Peyer's patch (tissue), 4 donors: ENCODE measurements at regions not wholly inside any gene's neighbourhood (a gene's known extent, or its start where the extent isn't known, plus 50 kb on each side); places are given as distances from the start of the nearest gene placed in this dataset.

Experiments used
- DNase-seq, 3 donors: peaks; one replicate each; pipeline ENCODE4 v3.0.0-alpha.2; 2017 to 2019
- H3K27ac ChIP-seq, 4 donors: fragments of 200-600 bp; sonication (generic); one replicate each; pipeline ENCODE4 v1.5.1; 2016 to 2019
- H3K27me3 ChIP-seq, 2 donors: fragments of 200-600 bp; sonication (generic); one replicate each; pipeline ENCODE4 v1.5.1; 2019
- H3K36me3 ChIP-seq, 3 donors: fragments of 200-600 bp; sonication (generic); one replicate each; pipeline ENCODE4 v1.5.1; 2016 to 2019
- H3K4me1 ChIP-seq, 4 donors: fragments of 200-600 bp; sonication (generic); one replicate each; pipeline ENCODE4 v1.5.1; 2016 to 2019
- H3K4me3 ChIP-seq, 4 donors: fragments of 200-600 bp; sonication (generic); 1 replicate in 3 of 4; 2 replicates in 1 of 4; pipeline ENCODE4 v1.5.1; 2016 to 2019; ENCODE audit warnings: mild to moderate bottlenecking in 1 of 4
- H3K9me3 ChIP-seq, 4 donors: fragments of 200-600 bp; sonication (generic); one replicate each; pipeline ENCODE4 v1.5.1; 2016 to 2019; ENCODE audit warnings: mild to moderate bottlenecking in 1 of 4
- CTCF ChIP-seq, 6 experiments: fragments of 450-650 bp in 4 of 6; fragments of 200-600 bp in 2 of 6; sonication (generic) in 1 of 6; IDR thresholded peaks; one replicate each; pipeline ENCODE4 v1.5.1; 2017 to 2019; ENCODE audit warnings: antibody characterized with exemption in 6 of 6, mild to moderate bottlenecking in 3 of 6, moderate library complexity in 1 of 6
- POLR2A ChIP-seq, 2 donors: fragments of 450-650 bp; IDR thresholded peaks; one replicate each; pipeline ENCODE4 v1.5.1; 2017; ENCODE audit warnings: antibody characterized with exemption in 2 of 2, mild to moderate bottlenecking in 2 of 2, moderate library complexity in 2 of 2

- no peaks in the 10 kb centered on the region for H3K4me1 ChIP-seq
- no peaks in the 10 kb centered on the region for H3K9me3 ChIP-seq
- no peak overlapping the region for H3K4me3 ChIP-seq
- no peaks in the 10 kb centered on the region for H3K27me3 ChIP-seq
- no peak overlapping the region for H3K27ac ChIP-seq
- TF ChIP-seq POLR2A (IDR thresholded peaks at IDR 0.05) (no peak), CTCF (IDR thresholded peaks at IDR 0.05) (no peak)
- DNase-seq: no peak
- no peaks in the 10 kb centered on the region for H3K36me3 ChIP-seq
Observed at GRCh38 chr10:78830062-78830975, 238.4 kb upstream of the ZMIZ1 start.

GRCh38 chr10:78830976-78831375 is 237.8 kb upstream of the ZMIZ1 start:
- Histone ChIP-seq H3K27ac (no peak overlapping the region), H3K4me1 (no peaks in the 10 kb centered on the region), H3K9me3 (no peaks in the 10 kb centered on the region), H3K4me3 (no peak overlapping the region), H3K36me3 (no peaks in the 10 kb centered on the region), H3K27me3 (no peaks in the 10 kb centered on the region)
- TF ChIP-seq POLR2A (IDR thresholded peaks at IDR 0.05) (no peak), CTCF (IDR thresholded peaks at IDR 0.05) (no peak)
- no peak for DNase-seq

- H3K27me3 ChIP-seq: no peaks in the 10 kb centered on the region
- no peak for DNase-seq
- TF ChIP-seq CTCF (IDR thresholded peaks at IDR 0.05) (no peak), POLR2A (IDR thresholded peaks at IDR 0.05) (no peak)
- H3K9me3 ChIP-seq: no peaks in the 10 kb centered on the region
- H3K36me3 ChIP-seq: no peaks in the 10 kb centered on the region
- H3K27ac ChIP-seq: no peak overlapping the region
- H3K4me3 ChIP-seq: no peak overlapping the region
- no peaks in the 10 kb centered on the region for H3K4me1 ChIP-seq
Observed at GRCh38 chr10:78831461-78831860, 237.3 kb upstream of the ZMIZ1 start.

- Histone ChIP-seq H3K4me3 (no peak overlapping the region), H3K9me3 (no peaks in the 10 kb centered on the region), H3K27me3 (no peaks in the 10 kb centered on the region), H3K36me3 (no peaks in the 10 kb centered on the region), H3K27ac (no peak overlapping the region), H3K4me1 (no peaks in the 10 kb centered on the region)
- no peak for DNase-seq
- no peak for TF ChIP-seq POLR2A (IDR thresholded peaks at IDR 0.05)
- TF ChIP-seq CTCF (IDR thresholded peaks at IDR 0.05): no peak
Observed at GRCh38 chr10:78832281-78832680, 236.5 kb upstream of the ZMIZ1 start.

- TF ChIP-seq POLR2A (IDR thresholded peaks at IDR 0.05) (no peak), CTCF (IDR thresholded peaks at IDR 0.05) (no peak)
- no peaks in the 10 kb centered on the region for H3K27me3 ChIP-seq
- H3K27ac ChIP-seq: no peak overlapping the region
- no peak for DNase-seq
- H3K9me3 ChIP-seq: no peaks in the 10 kb centered on the region
- H3K4me1 ChIP-seq: no peaks in the 10 kb centered on the region
- H3K36me3 ChIP-seq: no peaks in the 10 kb centered on the region
- H3K4me3 ChIP-seq: no peak overlapping the region
Observed at GRCh38 chr10:78838141-78838657, 230.6 kb upstream of the ZMIZ1 start.
